Ishikawa (cell line): ENCODE measurements at regions not wholly inside any gene's neighbourhood (a gene's known extent, or its start where the extent isn't known, plus 50 kb on each side); places are given as distances from the start of the nearest gene placed in this dataset.

Experiments used
- CEBPB ChIP-seq: IDR thresholded peaks from 2 replicates; pipeline ENCODE4 v1.6.1; 2012
- CREB1 ChIP-seq: IDR thresholded peaks from 2 replicates; pipeline ENCODE4 v1.6.1; 2012; ENCODE audit warnings: low read depth
- EGR1 ChIP-seq: IDR thresholded peaks from 2 replicates; pipeline ENCODE4 v1.6.1; 2012
- EP300 ChIP-seq: IDR thresholded peaks from 2 replicates; pipeline ENCODE4 v1.6.1; 2012; ENCODE audit warnings: borderline replicate concordance
- FOXM1 ChIP-seq: IDR thresholded peaks from 2 replicates; pipeline ENCODE4 v1.6.1; 2012; ENCODE audit warnings: low read depth, borderline replicate concordance
- NFIC ChIP-seq: IDR thresholded peaks from 2 replicates; pipeline ENCODE4 v1.6.1; 2012
- RAD21 ChIP-seq: IDR thresholded peaks from 2 replicates; pipeline ENCODE4 v1.6.1; 2012; ENCODE audit warnings: low read depth
- TAF1 ChIP-seq: IDR thresholded peaks from 2 replicates; pipeline ENCODE4 v1.6.1; 2012; ENCODE audit warnings: low read depth, mild to moderate bottlenecking
- TCF12 ChIP-seq: IDR thresholded peaks from 2 replicates; pipeline ENCODE4 v1.6.1; 2012; ENCODE audit warnings: low read depth
- TEAD4 ChIP-seq: IDR thresholded peaks from 2 replicates; pipeline ENCODE4 v1.6.1; 2012
- YY1 ChIP-seq: IDR thresholded peaks from 2 replicates; pipeline ENCODE4 v1.6.1; 2012; ENCODE audit warnings: low read depth
- ZBTB7A ChIP-seq: IDR thresholded peaks from 2 replicates; pipeline ENCODE4 v1.6.1; 2012; ENCODE audit warnings: low read depth
- TF ChIP-seq, protein P1 (sequence below): IDR thresholded peaks from 2 replicates; pipeline ENCODE4 v1.6.1; 2012
- TF ChIP-seq, protein P2 (sequence below): IDR thresholded peaks from 2 replicates; pipeline ENCODE4 v1.6.1; 2012; ENCODE audit warnings: low read depth, mild to moderate bottlenecking
- TF ChIP-seq, protein P3 (sequence below): IDR thresholded peaks from 2 replicates; pipeline ENCODE4 v1.6.1; 2012

DNA sequence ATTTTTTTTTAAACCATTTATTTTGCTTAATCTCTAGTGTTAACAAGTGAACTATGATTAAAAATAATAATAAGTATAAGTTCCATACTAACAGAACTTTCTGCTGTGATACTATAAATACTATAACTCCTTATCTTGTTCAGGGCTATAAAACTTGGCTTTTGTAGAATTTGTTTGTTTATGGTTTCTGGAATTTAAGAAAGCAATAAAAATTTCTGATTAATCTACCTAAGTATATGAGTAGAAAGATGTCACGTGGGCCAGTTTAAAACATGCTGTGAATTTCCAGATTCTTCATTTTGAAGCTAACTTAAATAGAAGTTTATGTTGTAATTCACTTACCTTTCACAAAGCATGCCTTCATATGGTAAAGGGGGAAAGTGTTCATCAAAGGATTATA, 1236.3 kb upstream of the ACVR2A start:
- TF ChIP-seq, protein P1, sequence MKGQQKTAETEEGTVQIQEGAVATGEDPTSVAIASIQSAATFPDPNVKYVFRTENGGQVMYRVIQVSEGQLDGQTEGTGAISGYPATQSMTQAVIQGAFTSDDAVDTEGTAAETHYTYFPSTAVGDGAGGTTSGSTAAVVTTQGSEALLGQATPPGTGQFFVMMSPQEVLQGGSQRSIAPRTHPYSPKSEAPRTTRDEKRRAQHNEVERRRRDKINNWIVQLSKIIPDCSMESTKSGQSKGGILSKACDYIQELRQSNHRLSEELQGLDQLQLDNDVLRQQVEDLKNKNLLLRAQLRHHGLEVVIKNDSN, result no peak
- TF ChIP-seq, protein P2, sequence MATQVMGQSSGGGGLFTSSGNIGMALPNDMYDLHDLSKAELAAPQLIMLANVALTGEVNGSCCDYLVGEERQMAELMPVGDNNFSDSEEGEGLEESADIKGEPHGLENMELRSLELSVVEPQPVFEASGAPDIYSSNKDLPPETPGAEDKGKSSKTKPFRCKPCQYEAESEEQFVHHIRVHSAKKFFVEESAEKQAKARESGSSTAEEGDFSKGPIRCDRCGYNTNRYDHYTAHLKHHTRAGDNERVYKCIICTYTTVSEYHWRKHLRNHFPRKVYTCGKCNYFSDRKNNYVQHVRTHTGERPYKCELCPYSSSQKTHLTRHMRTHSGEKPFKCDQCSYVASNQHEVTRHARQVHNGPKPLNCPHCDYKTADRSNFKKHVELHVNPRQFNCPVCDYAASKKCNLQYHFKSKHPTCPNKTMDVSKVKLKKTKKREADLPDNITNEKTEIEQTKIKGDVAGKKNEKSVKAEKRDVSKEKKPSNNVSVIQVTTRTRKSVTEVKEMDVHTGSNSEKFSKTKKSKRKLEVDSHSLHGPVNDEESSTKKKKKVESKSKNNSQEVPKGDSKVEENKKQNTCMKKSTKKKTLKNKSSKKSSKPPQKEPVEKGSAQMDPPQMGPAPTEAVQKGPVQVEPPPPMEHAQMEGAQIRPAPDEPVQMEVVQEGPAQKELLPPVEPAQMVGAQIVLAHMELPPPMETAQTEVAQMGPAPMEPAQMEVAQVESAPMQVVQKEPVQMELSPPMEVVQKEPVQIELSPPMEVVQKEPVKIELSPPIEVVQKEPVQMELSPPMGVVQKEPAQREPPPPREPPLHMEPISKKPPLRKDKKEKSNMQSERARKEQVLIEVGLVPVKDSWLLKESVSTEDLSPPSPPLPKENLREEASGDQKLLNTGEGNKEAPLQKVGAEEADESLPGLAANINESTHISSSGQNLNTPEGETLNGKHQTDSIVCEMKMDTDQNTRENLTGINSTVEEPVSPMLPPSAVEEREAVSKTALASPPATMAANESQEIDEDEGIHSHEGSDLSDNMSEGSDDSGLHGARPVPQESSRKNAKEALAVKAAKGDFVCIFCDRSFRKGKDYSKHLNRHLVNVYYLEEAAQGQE, result no peak
- TF ChIP-seq TEAD4 (no peak), FOXM1 (no peak), NFIC (no peak), RAD21 (no peak), CREB1 (no peak), CEBPB (no peak), TAF1 (no peak), EGR1 (no peak), ZBTB7A (no peak)

DNA sequence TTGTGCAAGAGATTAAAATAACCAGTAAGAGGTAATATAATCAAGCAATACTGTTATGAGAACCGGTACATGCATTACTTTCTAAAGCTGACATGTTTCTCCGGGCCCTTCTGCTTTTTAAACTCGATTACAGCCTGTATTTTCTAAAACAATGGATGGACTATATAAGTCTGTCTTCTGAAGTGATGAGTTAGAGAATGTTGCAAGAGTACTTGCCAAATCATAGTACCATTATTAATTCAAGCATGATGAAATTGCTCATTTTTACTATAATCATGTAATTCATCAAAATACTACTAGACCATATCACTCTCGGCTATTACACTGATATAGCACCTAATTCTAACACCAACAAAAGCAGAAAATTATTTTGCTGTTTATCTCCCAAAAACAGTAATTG, 1240.3 kb upstream of the ACVR2A start:
- no peak for TF ChIP-seq YY1
- TF ChIP-seq, protein P2, result no peak
- TF ChIP-seq TAF1, result no peak
- TF ChIP-seq EP300, result no peak
- TF ChIP-seq TEAD4, result no peak
- no peak for TF ChIP-seq ZBTB7A
- TF ChIP-seq EGR1, result no peak
- TF ChIP-seq, protein P3, sequence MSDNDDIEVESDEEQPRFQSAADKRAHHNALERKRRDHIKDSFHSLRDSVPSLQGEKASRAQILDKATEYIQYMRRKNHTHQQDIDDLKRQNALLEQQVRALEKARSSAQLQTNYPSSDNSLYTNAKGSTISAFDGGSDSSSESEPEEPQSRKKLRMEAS, result no peak
- TF ChIP-seq CREB1, result no peak
- no peak for TF ChIP-seq RAD21
- TF ChIP-seq NFIC, result no peak
- TF ChIP-seq, protein P1, result no peak

DNA sequence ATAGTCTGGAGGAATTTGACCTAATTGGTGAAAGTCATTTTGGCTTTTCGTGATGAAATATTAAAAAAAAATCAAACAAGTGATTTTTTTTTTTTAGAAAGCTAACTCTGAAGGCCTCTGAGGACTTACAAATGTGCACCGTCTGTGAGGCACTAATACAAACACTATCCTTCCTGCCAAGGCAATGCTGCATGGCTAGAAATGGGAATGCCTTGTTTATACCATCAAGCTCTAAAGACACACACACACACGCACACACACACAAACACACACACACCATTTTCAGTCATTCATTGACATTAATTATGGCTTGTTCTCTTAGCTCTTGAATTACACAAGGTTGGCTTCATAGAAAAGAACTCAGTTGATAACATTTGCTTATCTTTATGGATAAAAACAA, 1242.0 kb upstream of the ACVR2A start:
- TF ChIP-seq RAD21, result no peak
- no peak for TF ChIP-seq TCF12
- no peak for TF ChIP-seq TEAD4
- TF ChIP-seq, protein P1, result no peak
- no peak for TF ChIP-seq EGR1
- TF ChIP-seq EP300, result no peak
- no peak for TF ChIP-seq NFIC
- TF ChIP-seq, protein P3, result no peak

DNA sequence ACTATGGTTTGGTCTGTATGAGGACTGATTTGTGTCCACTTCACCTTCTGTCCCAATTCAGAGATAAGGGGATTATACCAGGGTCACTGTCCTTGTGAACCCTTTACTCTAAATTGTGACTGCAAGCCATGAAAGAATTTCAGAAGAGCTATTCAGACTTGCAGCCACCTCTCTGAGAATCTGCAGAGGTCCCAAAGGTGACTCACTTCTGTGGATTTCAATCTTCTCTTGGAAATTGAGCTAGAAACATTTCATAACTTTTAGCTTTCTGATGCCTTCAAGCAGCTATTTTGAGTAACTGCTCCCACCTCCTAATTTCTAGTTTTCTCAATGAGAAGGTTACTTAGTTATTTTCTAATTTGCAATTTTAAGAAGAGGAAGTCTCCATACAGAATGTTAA, 1242.4 kb upstream of the ACVR2A start:
- TF ChIP-seq RAD21 (no peak), TAF1 (no peak), CREB1 (no peak), ZBTB7A (no peak), FOXM1 (no peak), EP300 (no peak), TCF12 (no peak), CEBPB (no peak), EGR1 (no peak), NFIC (no peak), TEAD4 (no peak), YY1 (no peak)
- TF ChIP-seq, protein P3, result no peak
- TF ChIP-seq, protein P1, result no peak
- TF ChIP-seq, protein P2, result no peak
